HG03039 (cell line): ENCODE measurements at regions not wholly inside any gene's neighbourhood (a gene's known extent, or its start where the extent isn't known, plus 50 kb on each side); places are given as distances from the start of the nearest gene placed in this dataset.
"Not testable (repeated sequence)": the region's sequence is repeated elsewhere in the genome, so short reads cannot be mapped to it uniquely, and the experiment has no call there.

ENCODE experiments used
- ATAC-seq: cut with Tn5 transposase; IDR thresholded peaks from one replicate; pipeline ENCODE4 v1.9.1; 2021; ENCODE audit warnings: mild to moderate bottlenecking, moderate library complexity; ENCODE audit not compliant: unreplicated experiment

DNA sequence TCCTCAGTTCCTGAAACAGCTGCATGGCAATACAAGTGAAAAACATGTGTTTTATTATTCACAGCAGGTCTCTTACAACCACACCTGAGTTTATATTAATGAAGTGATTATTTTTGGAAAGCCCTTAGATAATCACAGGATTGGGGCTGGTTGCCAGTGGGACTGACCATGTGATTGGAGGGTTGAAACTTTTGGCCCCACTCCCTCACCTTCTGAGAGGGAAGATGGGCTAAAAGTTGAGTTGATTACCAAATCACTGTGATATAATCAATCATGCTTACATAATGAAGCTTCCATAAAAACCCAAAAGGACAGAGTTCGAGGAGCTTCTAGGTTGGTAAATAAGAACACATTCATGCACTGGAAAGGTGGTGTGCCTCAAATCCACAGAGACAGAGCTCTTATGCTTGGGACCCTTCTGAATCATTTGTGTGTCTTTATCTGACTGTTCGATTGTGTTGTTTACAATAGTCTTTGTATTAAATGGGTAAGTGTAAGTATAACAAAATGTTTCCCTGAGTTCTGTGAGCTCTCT is 393.9 kb downstream of the RPS24 start:
- ATAC-seq: no peak

DNA sequence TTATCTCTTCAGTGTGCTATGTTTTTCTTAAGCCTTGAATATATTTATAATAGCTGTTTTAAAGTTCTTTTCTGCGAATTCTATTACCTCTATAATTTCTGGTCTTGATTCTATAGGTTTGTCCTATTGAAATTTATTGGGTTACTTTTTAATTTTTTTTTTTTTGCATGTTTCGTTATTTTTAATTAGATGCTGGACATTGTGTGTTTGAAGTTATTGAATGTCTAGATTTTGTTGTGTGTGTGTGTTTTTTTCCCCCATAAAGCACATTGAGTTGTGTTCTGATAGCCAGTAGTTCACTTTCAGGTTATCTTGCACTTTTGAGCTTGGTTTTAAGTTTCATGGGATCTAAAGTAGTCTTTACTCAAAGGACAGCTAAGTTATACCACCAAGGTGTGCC is 394.9 kb downstream of the RPS24 start:
- ATAC-seq: no peak

DNA sequence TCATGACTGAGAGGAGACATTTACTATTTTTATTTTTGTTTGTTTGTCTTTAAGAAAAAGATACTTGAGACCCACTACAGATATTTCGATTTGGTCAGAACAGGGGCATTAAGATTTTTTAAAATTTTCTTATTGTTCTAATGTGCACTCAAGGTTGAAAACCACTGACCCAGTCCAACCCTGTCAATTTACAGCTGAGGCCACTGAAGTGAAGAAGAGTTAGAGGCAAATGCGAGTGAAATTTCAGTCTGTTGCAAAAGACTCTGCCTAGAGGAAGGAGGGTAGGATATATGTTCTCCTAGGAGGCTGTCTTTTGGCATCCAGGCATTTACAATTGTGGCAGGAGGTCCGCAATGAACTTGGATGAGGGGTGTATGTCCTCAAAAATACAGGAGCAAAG is 396.3 kb downstream of the RPS24 start:
- ATAC-seq: no peak

- no peak for ATAC-seq
These were observed 398.9 kb downstream of the RPS24 start for GRCh38 chr10:78432583-78432982.

- no peak for ATAC-seq
These were observed 399.5 kb downstream of the RPS24 start for GRCh38 chr10:78433076-78433595.

GRCh38 chr10:78433766-78434535 is 400.3 kb downstream of the RPS24 start:
- no peak for ATAC-seq

- no peak for ATAC-seq
These were observed 401.2 kb downstream of the RPS24 start for GRCh38 chr10:78434886-78435285.

- ATAC-seq: no peak
These were observed 402.0 kb downstream of the RPS24 start for GRCh38 chr10:78435484-78436221.

- no peak for ATAC-seq
These were observed 402.5 kb downstream of the RPS24 start for GRCh38 chr10:78436222-78436573.

DNA sequence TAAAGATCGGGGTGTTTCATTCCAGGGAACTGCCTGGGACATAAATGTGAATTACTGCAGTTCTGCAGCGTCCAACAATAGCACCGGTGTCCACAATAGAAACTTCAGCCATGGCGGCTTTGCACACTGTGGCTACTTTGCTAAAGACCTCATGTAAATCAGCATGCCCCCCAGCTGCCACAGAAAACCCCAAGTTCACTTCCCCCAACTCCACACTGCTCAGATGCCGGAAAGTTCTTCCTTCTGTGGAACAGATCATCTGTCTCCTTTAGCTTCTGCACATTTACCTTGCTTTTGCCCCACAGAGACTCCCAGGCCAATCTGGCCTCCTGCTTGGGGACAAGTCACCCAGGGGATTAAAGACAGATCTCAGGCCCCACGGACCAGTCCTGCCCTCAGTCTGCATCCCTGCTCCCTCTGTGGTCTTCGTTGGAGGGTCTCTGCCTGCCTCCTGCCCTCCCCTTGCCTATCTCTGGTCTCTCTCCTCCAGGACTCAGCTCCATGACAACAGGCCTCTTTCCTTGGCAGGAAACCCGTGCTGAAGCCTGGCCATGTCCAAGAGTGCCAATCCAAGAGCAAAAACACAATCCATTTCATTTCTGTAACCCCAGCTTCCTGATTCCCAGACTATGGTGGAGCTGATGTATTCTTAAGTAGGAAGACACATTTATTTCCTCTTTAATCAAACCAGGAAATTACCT is 403.2 kb downstream of the RPS24 start:
- ATAC-seq: no peak

GRCh38 chr10:78437407-78437768 is 403.7 kb downstream of the RPS24 start:
- ATAC-seq: no peak

DNA sequence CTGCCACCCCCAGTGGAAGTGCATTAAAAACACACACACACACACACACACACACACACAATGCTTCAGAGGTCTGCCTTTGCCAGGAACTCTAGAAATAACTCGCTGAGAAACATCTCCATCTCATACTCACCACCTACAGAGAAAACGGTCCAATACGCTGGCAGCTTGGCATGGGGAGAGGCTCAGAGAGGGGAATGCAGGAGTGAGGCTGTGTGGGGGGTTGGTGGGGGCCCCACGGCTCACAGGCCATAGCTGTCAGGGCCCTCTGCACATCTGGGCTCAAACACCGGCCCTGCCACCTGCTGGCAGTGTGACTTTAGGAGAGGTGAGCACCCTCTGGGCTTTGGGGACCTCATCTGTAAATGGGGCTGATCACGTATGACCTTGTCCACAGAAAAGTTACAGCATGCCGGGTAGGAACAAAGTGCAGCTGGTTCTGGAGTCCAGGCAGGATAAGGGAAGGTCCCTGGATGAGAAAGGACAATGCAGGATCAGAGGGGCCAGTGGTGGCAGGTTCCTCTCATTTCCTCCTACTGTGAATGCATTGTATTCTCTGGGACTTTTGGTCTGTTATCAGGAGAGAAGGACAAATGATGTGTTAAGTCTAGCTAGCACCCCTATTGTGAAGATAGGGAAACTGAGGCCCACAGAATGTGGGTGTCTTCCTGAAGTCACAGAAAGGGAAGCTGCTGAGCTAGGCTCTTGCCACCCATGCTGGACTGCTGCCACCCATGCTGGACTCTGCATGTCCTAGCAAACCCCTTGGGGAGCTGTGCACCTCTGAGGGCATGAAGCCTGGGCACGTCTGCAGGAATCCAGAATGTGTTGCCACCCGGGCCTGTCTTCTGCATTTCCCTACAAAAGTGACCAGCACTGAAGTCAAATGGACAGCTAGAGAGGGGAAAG is 404.6 kb downstream of the RPS24 start:
- ATAC-seq: no peak

DNA sequence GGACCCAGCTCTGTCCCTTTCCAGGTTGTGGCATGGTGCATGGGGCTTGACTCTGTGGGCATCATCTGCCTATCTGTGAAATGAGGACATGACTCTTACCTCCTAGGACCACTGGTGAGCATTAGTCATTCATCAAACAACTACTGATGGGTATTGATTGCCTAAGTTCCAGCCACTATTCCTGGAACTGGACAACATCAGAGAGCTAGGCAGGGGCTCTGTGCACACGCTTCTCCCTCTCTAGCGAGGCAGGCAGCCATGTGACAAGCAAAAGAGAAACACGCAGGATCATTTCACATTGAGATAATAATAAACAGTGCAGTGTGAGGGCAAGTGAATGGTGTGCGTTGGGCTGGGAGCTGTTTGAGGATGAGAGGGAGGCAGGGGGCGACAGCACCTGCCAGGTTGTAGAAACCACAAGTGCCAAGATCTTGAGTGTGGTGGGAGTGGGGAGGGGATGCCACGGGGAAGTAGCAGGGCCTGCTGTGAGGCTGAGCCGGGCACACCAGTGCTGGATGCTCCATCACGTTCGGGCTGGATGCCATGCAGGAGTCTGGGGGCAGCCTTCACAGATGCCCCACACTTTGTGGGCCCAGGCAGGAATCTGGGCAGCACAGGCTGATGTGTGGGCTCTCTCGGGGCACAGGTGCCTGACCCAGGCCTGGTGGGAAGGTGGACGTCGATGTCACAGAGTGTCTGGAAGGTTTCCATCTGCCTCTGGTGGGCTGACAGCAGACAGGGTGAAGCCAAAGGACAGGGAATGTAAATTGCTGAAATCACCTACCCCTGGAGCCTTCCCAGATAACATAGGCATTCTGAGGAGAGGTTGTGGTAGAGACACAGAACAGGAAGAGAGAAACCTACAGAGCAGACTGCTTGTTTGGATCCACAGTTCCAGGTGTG is 405.5 kb downstream of the RPS24 start:
- no peak for ATAC-seq

DNA sequence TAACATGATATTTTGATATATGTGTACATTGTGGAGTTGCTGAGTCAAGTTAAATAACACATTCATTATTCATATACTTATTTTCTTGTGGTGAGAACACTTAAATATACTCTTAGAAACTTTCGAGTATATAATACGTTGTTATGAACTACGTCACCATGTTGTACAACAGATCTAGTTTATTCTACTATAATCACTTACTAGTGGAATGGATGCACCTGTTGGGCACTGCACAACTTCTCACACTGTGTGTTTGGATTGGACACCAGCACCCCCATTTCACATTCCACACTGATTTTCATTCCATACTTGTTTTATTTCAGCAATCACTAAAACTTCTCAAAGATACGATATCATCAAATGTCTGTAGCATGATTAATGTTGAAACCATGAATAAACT is 407.3 kb downstream of the RPS24 start:
- no peak for ATAC-seq

DNA sequence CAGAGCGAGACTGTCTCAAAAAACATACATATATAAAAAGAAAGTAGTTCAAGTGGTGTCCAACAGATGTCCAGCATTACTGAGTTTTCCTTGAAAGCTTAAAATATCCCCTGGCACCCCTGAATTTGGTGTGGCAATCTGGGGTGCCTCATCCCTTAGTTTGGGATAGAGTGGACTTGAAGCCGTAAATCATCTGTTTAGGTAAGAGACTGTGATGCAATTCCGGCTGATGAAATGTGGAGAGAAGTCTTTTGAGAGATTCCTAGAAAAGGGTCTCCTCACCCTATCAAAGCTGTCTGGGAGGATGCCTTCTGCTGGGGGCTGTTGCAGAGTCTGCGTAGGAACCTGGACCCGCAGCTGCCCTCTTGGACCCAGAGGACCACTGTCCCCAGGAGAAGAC is 408.0 kb downstream of the RPS24 start:
- ATAC-seq: no peak

DNA sequence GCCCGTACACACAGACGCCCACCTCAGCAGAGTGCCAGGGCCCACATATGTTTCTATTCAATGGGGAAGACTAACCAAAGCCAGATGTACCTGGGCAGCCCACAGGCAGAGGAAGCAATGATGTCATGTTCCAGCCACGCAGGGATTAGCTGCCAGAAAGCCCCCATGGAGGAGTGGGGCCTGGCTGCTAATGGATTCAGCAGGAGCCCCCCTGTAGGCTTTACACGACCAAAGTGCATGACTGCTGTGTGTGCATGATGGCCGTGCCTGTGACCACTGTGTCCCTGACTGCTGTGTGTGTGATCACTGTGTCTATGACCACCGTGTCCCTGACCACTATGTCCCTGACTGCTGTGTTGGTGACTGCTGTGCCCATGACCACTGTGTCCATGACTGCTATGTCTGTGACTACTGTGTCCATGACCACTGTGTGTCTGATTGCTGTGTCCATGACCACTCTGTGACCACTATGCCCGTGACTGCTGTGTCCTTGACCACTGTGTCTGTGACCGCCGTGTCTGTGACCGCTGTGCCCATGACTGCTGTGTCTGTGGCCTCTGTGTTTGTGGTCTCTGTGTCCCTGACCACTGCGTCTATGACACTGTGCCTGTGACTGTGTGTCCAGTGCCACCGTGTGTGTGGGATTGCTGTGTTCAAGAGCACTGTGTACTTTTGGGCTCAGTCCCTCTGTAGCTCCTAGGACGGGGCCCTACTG is 409.3 kb downstream of the RPS24 start:
- ATAC-seq: no peak

- ATAC-seq: no peak
These were observed 410.4 kb downstream of the RPS24 start for GRCh38 chr10:78443900-78444571.

- ATAC-seq: not testable (repeated sequence)
These were observed 411.1 kb downstream of the RPS24 start for GRCh38 chr10:78444741-78445140.
